NCI-H345 treated with DMSO at 0.1 percent for 48 hours (cell line): ENCODE measurements at regions not wholly inside any gene's neighbourhood (a gene's known extent, or its start where the extent isn't known, plus 50 kb on each side); places are given as distances from the start of the nearest gene placed in this dataset.

Experiments
- DNase-seq: peaks from one replicate; lab custom pipeline; 2025; ENCODE audit not compliant: unreplicated experiment; lab: John Stamatoyannopoulos, UW

DNA sequence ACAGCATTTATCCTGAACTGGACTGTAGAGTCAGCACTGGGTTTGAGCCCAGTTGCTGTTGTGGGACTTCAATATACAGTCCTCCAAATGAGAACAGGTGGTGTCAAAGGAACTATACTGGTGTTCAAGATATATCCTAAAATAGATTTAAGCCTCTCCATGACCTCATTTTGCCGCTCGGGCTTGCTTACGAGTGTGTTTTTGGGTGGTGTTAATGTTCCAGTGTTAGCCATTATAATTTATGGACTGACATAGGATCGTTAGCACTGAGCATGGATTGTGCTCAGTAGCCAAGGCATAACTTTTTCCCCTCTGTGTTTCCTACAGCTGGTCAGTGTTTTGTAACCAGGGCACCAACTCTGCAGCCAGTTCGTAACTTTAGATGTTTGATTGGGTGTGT, 306.6 kb downstream of the SPATA31D1 start:
- DNase-seq, result no peak

DNA sequence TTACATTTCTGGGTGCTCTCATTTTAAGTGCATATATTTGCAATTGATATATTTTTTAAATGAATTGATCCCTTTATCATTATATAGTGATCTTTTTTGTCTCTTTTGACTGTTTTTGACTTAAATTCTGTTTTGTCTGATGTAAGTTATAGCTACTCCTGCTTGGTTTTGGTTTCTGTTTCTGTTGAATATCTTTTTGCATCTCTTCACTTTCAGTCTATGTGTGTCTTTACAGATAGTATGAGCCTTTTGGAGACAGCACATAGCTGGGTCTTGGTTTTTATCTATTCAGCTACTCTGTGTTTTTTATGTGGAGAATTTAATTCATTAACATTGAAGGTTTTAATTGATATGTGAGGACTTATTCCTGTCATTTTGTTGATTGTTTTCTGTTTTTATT, 311.3 kb downstream of the SPATA31D1 start:
- DNase-seq, result no peak

DNA sequence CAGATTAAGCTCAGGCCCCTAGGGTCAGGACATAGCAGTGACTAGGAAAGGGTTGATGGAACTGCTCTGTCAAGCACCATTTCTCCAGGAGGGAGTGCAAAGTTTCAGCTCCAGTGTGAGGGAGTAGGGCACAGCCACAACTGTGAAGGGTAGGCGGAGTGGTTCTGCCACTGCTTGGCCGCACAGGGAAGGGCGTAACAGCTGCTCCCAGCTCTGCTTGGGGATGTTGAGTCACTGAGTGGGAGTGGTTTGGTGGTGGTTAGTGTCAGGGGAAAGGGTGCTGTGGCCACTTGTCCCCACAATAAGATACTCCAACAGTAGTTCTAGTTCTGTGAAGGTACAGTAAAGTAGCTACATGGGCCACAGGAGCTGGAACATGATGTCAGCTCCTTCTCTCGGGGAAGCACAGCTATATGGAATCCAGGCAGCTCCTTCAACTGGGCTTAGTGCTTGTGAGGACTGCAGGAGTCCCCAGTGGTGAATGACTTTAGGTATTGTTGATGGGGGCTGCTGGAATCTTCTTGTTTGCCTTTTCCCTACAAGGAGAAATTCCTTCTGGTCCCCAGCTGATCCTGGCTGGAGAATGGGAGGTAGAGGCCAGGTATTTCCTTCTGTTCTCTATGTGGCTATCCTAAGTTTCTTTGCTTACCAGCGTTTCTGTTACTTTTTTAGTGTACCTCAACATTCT, 314.5 kb downstream of the SPATA31D1 start:
- no peak for DNase-seq

DNA sequence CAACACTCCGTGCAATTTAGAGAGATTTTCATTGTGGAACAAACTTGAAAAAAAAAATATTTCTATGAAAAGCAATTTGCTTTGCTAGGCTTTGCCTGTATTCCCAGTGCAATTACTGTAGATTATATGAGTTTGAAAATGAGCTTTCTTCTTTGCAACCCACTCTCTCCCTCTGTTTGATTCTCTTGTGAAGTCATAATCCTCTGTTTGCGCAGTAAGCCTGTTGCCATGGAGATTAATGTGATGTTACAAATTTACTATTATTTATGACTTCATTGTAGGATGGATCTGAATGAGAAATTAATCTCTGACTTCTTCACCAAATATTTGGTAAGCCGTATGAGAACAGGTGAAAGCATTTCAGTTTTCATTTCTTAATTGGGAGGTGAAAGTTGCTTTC, 320.3 kb downstream of the SPATA31D1 start:
- DNase-seq, result no peak

- DNase-seq, result no peak
These were observed 325.1 kb downstream of the SPATA31D1 start for GRCh38 chr9:82313697-82314096.

DNA sequence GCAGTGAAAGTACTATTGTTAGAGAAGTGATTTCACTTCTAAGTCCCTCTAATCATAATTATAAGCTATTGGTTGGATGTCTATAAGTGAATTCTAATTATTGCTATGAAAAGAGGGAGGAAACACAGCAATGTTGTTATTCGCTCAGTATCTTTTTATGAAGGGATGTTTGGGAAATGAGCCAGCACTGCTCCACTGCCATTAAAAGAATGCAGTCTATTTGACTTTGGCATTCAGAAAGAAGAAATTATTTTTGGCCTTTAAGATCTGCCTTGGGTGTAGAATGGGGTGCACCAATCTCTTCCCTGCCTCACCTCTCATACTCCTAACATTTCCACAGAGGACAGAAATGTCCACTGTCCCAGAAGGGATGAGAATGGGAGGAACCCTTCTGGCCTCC, 332.0 kb downstream of the SPATA31D1 start:
- no peak for DNase-seq

GRCh38 chr9:82325907-82326306, 337.3 kb downstream of the SPATA31D1 start:
- no peak for DNase-seq

DNA sequence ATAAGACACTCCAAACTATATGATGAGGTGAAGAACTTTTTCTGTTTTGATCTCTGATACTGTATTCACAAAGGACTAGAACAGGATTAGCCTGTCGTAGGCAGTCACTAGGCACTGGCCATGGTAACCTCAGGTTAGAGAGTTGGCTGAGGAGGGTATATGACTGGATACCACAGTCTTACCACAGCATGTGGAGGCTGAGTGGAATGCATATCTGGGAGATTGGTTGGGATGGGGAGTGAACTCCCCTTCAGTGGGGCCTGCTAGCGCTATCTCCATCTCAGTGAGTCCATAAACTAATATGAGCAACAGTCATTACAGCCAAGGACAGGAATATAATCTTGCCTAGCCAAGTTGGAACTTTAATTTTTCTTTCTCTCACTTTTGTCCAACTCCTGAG, 339.1 kb downstream of the SPATA31D1 start:
- no peak for DNase-seq

DNA sequence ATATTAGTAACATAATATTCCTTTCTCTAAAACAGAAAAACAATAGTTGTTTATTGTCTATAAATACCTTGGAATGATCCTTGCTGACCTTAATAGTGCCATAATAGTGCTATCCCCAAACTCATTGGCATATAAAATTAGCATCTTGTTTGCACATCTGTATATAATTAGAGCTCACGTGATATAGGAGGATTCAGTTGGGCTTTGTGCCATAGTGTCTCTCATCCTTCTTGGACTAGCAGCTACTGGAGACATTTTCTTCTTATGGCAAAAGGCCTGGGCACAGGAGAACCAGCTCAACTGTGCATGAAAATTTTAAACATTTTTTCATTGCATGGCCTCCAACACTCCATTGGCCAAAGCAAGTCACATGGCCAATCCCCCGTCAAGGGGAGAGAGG, 342.5 kb downstream of the SPATA31D1 start:
- no peak for DNase-seq

DNA sequence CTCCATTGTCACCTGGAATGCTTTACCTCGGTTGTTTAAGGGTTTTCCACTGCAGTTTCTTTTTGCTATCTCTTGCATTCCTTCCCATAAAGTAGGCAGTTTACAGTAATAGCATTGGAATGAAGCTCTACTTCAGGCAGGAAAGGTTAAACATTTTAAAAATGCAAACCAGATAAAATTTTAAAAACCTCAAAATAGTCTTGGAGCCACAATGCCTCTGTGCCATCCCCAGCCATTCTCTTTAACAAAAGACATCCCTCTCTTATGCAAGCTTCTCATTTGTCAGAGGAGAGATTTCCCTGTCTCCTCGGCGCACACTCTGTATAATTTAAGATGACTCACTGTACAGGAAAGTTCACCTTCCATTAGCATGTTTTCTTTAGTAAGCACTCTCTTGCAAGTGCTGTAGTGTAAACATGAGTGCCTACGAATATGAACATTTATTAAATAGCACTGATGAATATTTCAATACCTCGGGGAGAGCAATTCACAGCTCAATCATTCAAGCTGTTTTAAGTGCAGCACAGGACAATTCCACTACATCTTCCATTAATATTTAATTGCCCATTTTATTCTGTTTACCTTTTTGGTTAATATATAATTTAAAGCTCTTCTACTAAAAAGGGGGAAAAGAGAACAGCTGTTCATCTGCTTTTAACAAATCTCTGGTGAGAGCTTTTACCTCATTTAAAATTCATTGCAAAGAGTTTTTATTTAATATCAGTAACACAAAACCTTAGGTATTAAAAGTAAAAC, 343.6 kb downstream of the SPATA31D1 start:
- DNase-seq, result no peak

DNA sequence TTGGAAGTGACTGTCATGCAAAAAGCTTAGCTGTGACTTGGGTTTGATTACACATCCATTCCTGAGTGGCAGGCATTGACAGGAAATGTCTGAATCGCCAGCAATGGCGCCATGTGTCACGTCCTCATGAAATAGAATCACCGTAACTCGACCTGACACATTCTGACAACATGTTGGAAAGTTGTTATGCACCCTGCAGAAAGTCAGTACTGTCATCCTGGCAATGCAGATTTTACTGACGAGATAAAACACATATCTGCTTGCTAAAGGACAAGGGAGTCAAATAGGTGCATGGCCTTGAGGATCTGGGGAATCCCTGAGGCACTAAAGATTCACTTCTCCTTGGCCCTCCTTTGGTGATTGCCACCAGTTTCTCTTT, 344.2 kb downstream of the SPATA31D1 start:
- DNase-seq, result no peak

DNA sequence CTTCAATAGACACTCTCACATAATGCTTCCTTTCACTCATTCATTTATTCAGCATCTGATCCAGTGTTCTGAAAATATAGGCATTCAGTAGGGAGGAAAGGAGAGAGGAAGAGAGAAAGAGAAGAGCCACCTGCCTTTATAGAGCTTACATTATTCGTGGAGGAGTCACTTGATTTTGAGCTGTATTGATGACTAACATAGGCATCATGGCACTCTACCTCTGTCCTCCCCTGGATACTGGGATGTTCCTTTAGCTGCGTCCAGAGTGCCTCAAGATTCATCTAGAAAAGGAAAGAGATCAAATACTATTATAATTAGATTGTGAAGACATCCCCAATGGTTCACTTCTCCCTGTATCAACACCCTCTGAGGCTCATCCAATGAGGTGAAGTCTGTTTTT, 345.1 kb downstream of the SPATA31D1 start:
- no peak for DNase-seq

- no peak for DNase-seq
These were observed 345.7 kb downstream of the SPATA31D1 start for GRCh38 chr9:82334286-82334685.

- DNase-seq, result no peak
These were observed 348.8 kb downstream of the SPATA31D1 start for GRCh38 chr9:82337351-82337750.

DNA sequence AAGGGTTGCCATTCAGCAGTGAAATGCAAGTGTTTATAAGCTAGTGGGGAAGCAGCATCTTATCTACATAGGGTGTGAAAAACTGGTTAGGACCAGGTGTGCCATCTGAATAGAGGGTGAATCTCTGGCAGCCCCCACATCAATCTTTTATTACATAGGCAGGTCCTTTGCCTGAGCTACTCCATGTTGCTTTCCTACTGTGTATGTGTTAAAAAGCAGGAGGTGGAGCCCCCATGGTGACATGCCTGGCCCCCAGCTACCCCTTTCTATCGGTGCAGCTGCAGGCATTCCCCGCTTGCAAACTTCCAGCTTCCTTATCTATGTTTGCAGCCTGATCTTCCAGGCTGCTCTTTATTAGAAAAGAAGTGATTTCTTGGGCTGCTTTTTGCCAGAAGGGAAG, 353.5 kb downstream of the SPATA31D1 start:
- no peak for DNase-seq

- no peak for DNase-seq
These were observed 357.5 kb downstream of the SPATA31D1 start for GRCh38 chr9:82346040-82346439.

GRCh38 chr9:82353631-82354278, 365.2 kb downstream of the SPATA31D1 start:
- no peak for DNase-seq

- DNase-seq, result no peak
These were observed 365.7 kb downstream of the SPATA31D1 start for GRCh38 chr9:82354279-82354659.

DNA sequence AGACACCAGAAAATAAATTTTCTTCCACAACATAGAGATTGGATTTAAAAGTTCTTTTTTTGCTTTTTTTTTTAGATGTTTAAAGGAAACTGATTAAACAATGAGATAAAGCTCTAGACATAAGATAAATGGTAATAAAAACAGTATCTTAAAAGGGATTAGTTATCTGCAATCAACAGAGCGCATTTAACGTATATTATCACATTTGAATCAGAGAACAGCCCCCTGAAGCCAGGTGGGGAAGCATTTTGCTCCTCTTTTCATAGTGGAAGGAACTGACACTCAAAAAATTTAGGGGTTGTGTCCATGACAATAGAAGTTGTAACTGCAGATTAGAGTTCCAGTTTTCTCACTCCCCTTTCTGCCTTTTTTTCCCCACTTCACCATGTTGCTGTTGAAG, 367.6 kb downstream of the SPATA31D1 start:
- no peak for DNase-seq

GRCh38 chr9:82356871-82357270, 368.3 kb downstream of the SPATA31D1 start:
- DNase-seq, result no peak

DNA sequence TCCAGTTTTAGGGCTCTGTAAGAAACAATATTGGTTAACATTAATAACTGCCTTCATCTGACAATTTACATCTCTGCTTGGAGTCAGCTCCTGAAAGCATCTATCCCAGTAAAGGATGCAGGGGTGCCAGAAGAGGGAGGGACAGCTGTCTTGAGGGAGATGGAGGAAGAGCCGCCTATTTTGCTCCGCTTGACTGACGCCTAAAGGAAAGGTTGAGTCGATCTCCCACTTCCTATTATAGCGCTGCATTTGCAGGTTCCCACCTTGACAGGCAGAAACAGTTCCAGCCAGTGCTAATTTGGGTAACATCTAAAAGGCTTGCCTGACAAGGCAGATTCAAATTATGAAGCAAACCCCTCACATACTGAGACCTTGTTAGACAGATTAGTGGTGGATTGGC, 374.6 kb downstream of the SPATA31D1 start:
- no peak for DNase-seq

- DNase-seq, result no peak
These were observed 375.1 kb downstream of the SPATA31D1 start for GRCh38 chr9:82363682-82364081.
